K562 (cell line): ENCODE measurements at regions not wholly inside any gene's neighbourhood (a gene's known extent, or its start where the extent isn't known, plus 50 kb on each side); places are given as distances from the start of the nearest gene placed in this dataset.

Experiments used
- ATAC-seq: fragments of 200-7000 bp; cut with Tn5 transposase; 3 replicates; pipeline ENCODE4 v1.9.1; 2020; ENCODE audit warnings: moderate library complexity
- BruUV-seq: library from RNA; stranded (reverse); fragments of 400-500 nt; replicated peaks from 2 replicates; lab custom pipeline; 2021; lab: Mats Ljungman, UMichigan
- CTCF ChIA-PET: fragments of 300-600 bp; formaldehyde crosslinking; extraction: SDS; loops from one replicate; lab custom pipeline; 2021; ENCODE audit warnings: low intra/inter-chr PET ratio; lab: Yijun Ruan, JAX
- POLR2A ChIA-PET: fragments of 300-600, 350-650 bp; sonication (Branson Sonifier 250); formaldehyde crosslinking; extraction: SDS; loops from one replicate; lab custom pipeline; 2021; ENCODE audit warnings: antibody characterized with exemption, inconsistent platforms; lab: Yijun Ruan, JAX
- DNase-seq, 4 experiments: peaks; one replicate each; pipeline versions ENCODE4 v3.0.0 to v3.0.0-alpha.2; 2011 to 2018; ENCODE audit warnings: low spot score in 3 of 4, mixed read lengths in 3 of 4; ENCODE audit errors: extremely low read depth in 1 of 4
- FAIRE-seq: peaks from 2 replicates; lab custom pipeline; 2011; peaks lifted over from hg19 to GRCh38; lab: Jason Lieb, UNC
- H2AFZ ChIP-seq: 2 replicates; pipeline ENCODE4 v1.6.0; 2011; ENCODE audit warnings: low read depth, low read length, control low read depth, inconsistent platforms
- H3K27ac ChIP-seq: fragments of 200-600 bp; 3 replicates; pipeline ENCODE4 v1.8.0; 2011; ENCODE audit warnings: low read depth, mild to moderate bottlenecking, control low read depth, inconsistent platforms, low read length, moderate library complexity, mixed read lengths; ENCODE audit errors: extremely low read depth
- H3K27me3 ChIP-seq, 2 experiments: fragments of 300-600 bp in 1 of 2; 2 replicates in 1 of 2; 3 replicates in 1 of 2; pipeline versions ENCODE4 v1.6.0 to v1.8.0; 2011; ENCODE audit warnings: inconsistent platforms in 2 of 2, low read length in 2 of 2, mild to moderate bottlenecking in 1 of 2, mixed read lengths in 1 of 2, moderate library complexity in 1 of 2; ENCODE audit not compliant: control insufficient read depth in 2 of 2, insufficient read depth in 2 of 2
- H3K36me3 ChIP-seq: fragments of 300-600 bp; 3 replicates; pipeline ENCODE4 v1.8.0; 2011; ENCODE audit warnings: mild to moderate bottlenecking, low read length, inconsistent platforms; ENCODE audit not compliant: control insufficient read depth, insufficient read depth
- H3K4me1 ChIP-seq, 2 experiments: fragments of 200-600 bp in 1 of 2; replicated peaks in 1 of 2; 2 replicates in 1 of 2; 3 replicates in 1 of 2; pipeline versions ENCODE4 v1.5.1 to v1.8.0; 2011; ENCODE audit warnings: inconsistent platforms in 2 of 2, low read length in 2 of 2, mild to moderate bottlenecking in 1 of 2, mixed read lengths in 1 of 2, moderate library complexity in 1 of 2; ENCODE audit not compliant: control insufficient read depth in 2 of 2, insufficient read depth in 2 of 2
- H3K4me2 ChIP-seq: 2 replicates; pipeline ENCODE4 v1.6.1; 2011; ENCODE audit warnings: low read length, control low read depth, inconsistent platforms, mixed read lengths; ENCODE audit not compliant: insufficient read depth
- H3K4me3 ChIP-seq: fragments of 200-600 bp; sonication (generic), shearing (Covaris generic); 2 replicates; pipeline ENCODE4 v1.5.1; 2016; ENCODE audit warnings: control low read depth, inconsistent platforms
- H3K79me2 ChIP-seq: fragments of 200-600 bp; 3 replicates; pipeline ENCODE4 v1.8.0; 2011; ENCODE audit warnings: low read length, inconsistent platforms; ENCODE audit not compliant: control insufficient read depth, insufficient read depth
- H3K9ac ChIP-seq, 2 experiments: 2 replicates each; pipeline versions ENCODE4 v1.6.0 to v1.6.1; 2011; ENCODE audit warnings: low read depth in 2 of 2, low read length in 2 of 2, control low read depth in 1 of 2, inconsistent platforms in 1 of 2, mild to moderate bottlenecking in 1 of 2, mixed read lengths in 1 of 2; ENCODE audit not compliant: insufficient read depth in 1 of 2
- H3K9me1 ChIP-seq: one replicate; pipeline ENCODE4 v1.6.0; 2011; ENCODE audit warnings: inconsistent platforms, mild to moderate bottlenecking, low read length, moderate library complexity; ENCODE audit not compliant: control insufficient read depth, insufficient read depth
- H3K9me3 ChIP-seq: replicated peaks from 2 replicates; pipeline ENCODE4 v1.5.1; 2011; ENCODE audit warnings: low read depth, low read length, inconsistent platforms; ENCODE audit not compliant: control insufficient read depth, insufficient read depth
- H4K20me1 ChIP-seq: replicated peaks from 2 replicates; pipeline ENCODE4 v1.6.1; 2011; ENCODE audit warnings: low read length, inconsistent platforms, mixed read lengths; ENCODE audit not compliant: control insufficient read depth, insufficient read depth
- ARID2 ChIP-seq: fragments of 450-650 bp; IDR thresholded peaks from 2 replicates; pipeline ENCODE4 v1.6.1; 2017; ENCODE audit warnings: antibody characterized with exemption, mild to moderate bottlenecking
- CHD2 ChIP-seq: IDR thresholded peaks from 2 replicates; pipeline ENCODE4 v1.6.1; 2011; ENCODE audit warnings: low read depth, low read length
- CTCF ChIP-seq, 3 experiments: IDR thresholded peaks in 2 of 3; conservative IDR thresholded peaks in 1 of 3; 2 replicates each; pipeline ENCODE4 v1.5.1; 2011 to 2012; ENCODE audit warnings: low read length in 3 of 3, mild to moderate bottlenecking in 3 of 3, control low read depth in 2 of 3, improper control_type of control experiment in 1 of 3, inconsistent platforms in 1 of 3, low read depth in 1 of 3, mixed read lengths in 1 of 3, moderate library complexity in 1 of 3; ENCODE audit not compliant: insufficient read depth in 2 of 3
- DNMT1 ChIP-seq: fragments of 450-650 bp; IDR thresholded peaks from 2 replicates; pipeline ENCODE4 v1.6.1; 2016; ENCODE audit warnings: antibody characterized with exemption, mild to moderate bottlenecking
- HDAC2 ChIP-seq: fragments of 450-650 bp; IDR thresholded peaks from 2 replicates; pipeline ENCODE4 v1.6.1; 2016; ENCODE audit warnings: mild to moderate bottlenecking
- HNRNPH1 ChIP-seq: fragments of 200-400 bp; formaldehyde crosslinking; optimal IDR thresholded peaks from 2 replicates; pipeline ENCODE3; 2017; ENCODE audit warnings: low read depth, mild to moderate bottlenecking, low read length, moderate library complexity
- HNRNPK ChIP-seq: fragments of 200-400 bp; formaldehyde crosslinking; IDR thresholded peaks from one replicate; pipeline ENCODE4 v1.6.1; 2018; ENCODE audit warnings: mild to moderate bottlenecking, low read depth, low read length; ENCODE audit not compliant: poor library complexity, severe bottlenecking
- SMARCC2 ChIP-seq: fragments of 450-650 bp; IDR thresholded peaks from 2 replicates; pipeline ENCODE4 v1.6.1; 2017; ENCODE audit warnings: antibody characterized with exemption, moderate library complexity, mild to moderate bottlenecking, low read depth
- TRIM28 ChIP-seq: fragments of 450-650 bp; IDR thresholded peaks from 2 replicates; pipeline ENCODE4 v1.6.1; 2017
- USF1 ChIP-seq: sonication (generic); formaldehyde crosslinking; IDR thresholded peaks from 2 replicates; pipeline ENCODE4 v1.9.0; 2022; ENCODE audit warnings: mild to moderate bottlenecking, missing genetic modification reagents
- ZFP30 ChIP-seq: fragments of 250-450 bp; sonication (Bioruptor Pico); IDR thresholded peaks from 2 replicates; pipeline ENCODE4 v1.8.0; 2022; ENCODE audit warnings: moderate library complexity, mild to moderate bottlenecking, inconsistent platforms, borderline replicate concordance
- ZNF512 ChIP-seq: IDR thresholded peaks from 2 replicates; pipeline ENCODE4 v1.6.1; 2016; ENCODE audit warnings: missing genetic modification characterization, missing compliant biosample characterization
- WGBS: fragments of 100-300 bp; shearing (Covaris generic); methylation state at CpG from one replicate; pipeline ENCODE4 v1.1.6; 2016; ENCODE audit warnings: low coverage, mixed read lengths; ENCODE audit not compliant: insufficient coverage; ENCODE audit errors: missing lambda C conversion rate; 5-methylcytosine and 5-hydroxymethylcytosine counted together
- in situ Hi-C: fragments of 300-500 bp; cut with MboI; formaldehyde crosslinking; loops from 4 replicates; pipeline ENCODE4 v1.15.0; 2018; ENCODE audit warnings: inconsistent platforms, mixed read lengths
- intact Hi-C: fragments of 100-400 bp; cut with micrococcal nuclease; formaldehyde crosslinking; loops from 2 replicates; pipeline ENCODE4 v1.14.2; 2022

- CTCF ChIA-PET: no interaction called here
- H3K9ac ChIP-seq: no peak overlapping the region
- H3K4me2 ChIP-seq: no peak overlapping the region
- H2AFZ ChIP-seq: no peak overlapping the region
- H3K27me3 ChIP-seq: no peaks in the 10 kb centered on the region
- no peak overlapping the region for H3K4me3 ChIP-seq
- no peaks in the 10 kb centered on the region for H4K20me1 ChIP-seq
- WGBS: 83% methylated on average over 13 of the region's 16 CpGs
- no peak for ATAC-seq
- H3K27ac ChIP-seq: no peak overlapping the region
- POLR2A ChIA-PET: no interaction called here
- H3K9me1 ChIP-seq: no peaks in the 10 kb centered on the region
- TF ChIP-seq HDAC2: no peak
- TF ChIP-seq CHD2: no peak
- no peak for TF ChIP-seq DNMT1
- TF ChIP-seq ARID2: no peak
- TF ChIP-seq CTCF (IDR thresholded peaks at IDR 0.05 in 2 of 3, conservative IDR thresholded peaks at IDR 0.05 in 1 of 3; ENCODE audit: insufficient read depth in 2 of 3, low read depth in 1 of 3, low read length in 3 of 3): no peak
- TF ChIP-seq USF1 (CRISPR knock-in tag): no peak
- no peak for TF ChIP-seq ZNF512 (tag)
- TF ChIP-seq TRIM28: no peak
- TF ChIP-seq HNRNPH1: no peak
- no peak for TF ChIP-seq HNRNPK
- no peak for TF ChIP-seq ZFP30 (CRISPR knock-in tag)
- TF ChIP-seq SMARCC2: no peak
- in situ Hi-C loops: loop anchor here (5.0 kb wide), 2 partner anchors 44 to 94 kb away; no protein-coding TSS in a partner anchor
- peaks cover 0 to 12% of the 10 kb centered on the region in 2 experiments; a peak in 4 of 5 replicates for H3K4me1 ChIP-seq
- BruUV-seq: no TSS peak
- DNase-seq: no peak
- no peak for FAIRE-seq
- no peaks in the 10 kb centered on the region for H3K36me3 ChIP-seq
- intact Hi-C loops: no loop called here
- H3K79me2 ChIP-seq: no peaks in the 10 kb centered on the region
- no peaks in the 10 kb centered on the region for H3K9me3 ChIP-seq
Observed at GRCh38 chr14:76968621-76969063, 59.9 kb downstream of the IRF2BPL start.
